ENCODE measurements at regions not wholly inside any gene's neighbourhood (a gene's known extent, or its start where the extent isn't known, plus 50 kb on each side); places are given as distances from the start of the nearest gene placed in this dataset.

DNA sequence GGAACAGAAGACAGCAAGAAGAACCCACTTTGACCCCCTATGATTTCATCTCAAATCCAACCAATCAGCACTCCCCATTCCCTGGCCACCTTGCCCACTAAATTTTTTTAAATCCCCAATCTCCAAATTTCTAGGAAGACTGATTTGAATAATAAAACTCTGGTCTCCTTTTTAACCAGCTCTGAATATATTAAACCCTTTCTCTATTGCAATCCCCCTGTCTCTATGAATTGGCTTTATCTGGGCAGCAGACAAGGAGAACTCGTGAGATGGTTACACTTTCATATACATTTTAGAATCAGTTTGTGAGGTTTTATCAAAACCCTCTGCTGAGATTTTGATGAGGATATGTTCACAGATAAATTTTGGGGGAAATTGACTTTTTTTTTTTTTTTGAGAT, 90.3 kb upstream of the TRIM24 start:
- TF ChIP-seq, protein P1, sequence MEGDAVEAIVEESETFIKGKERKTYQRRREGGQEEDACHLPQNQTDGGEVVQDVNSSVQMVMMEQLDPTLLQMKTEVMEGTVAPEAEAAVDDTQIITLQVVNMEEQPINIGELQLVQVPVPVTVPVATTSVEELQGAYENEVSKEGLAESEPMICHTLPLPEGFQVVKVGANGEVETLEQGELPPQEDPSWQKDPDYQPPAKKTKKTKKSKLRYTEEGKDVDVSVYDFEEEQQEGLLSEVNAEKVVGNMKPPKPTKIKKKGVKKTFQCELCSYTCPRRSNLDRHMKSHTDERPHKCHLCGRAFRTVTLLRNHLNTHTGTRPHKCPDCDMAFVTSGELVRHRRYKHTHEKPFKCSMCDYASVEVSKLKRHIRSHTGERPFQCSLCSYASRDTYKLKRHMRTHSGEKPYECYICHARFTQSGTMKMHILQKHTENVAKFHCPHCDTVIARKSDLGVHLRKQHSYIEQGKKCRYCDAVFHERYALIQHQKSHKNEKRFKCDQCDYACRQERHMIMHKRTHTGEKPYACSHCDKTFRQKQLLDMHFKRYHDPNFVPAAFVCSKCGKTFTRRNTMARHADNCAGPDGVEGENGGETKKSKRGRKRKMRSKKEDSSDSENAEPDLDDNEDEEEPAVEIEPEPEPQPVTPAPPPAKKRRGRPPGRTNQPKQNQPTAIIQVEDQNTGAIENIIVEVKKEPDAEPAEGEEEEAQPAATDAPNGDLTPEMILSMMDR (IDR thresholded peaks at IDR 0.05): no peak
- ATAC-seq (ENCODE audit: low FRiP score) (no peak), DNase-seq (ENCODE audit: low spot score) (no peak)

DNA sequence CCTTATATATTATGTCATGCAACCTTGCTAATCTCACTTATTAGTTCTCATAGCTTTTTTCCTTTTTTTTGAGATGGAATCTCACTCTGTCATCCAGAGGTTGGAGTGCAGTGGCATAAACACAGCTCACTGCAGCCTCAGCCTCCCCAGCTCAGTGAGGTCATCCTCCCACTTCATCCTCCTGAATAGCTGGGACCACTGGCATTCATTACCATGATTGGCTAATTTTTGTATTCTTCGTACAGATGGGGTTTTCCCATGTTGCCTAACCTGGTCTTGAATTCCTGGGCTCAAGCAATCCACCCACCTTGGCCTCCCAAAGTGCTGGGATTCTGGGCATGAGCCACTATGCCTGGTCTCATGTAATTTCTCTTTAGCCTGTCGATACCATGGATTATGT, 89.1 kb upstream of the TRIM24 start:
- ATAC-seq (ENCODE audit: low FRiP score): no peak
- TF ChIP-seq, protein P1 (IDR thresholded peaks at IDR 0.05): no peak
- no peak for DNase-seq (ENCODE audit: low spot score)

DNA sequence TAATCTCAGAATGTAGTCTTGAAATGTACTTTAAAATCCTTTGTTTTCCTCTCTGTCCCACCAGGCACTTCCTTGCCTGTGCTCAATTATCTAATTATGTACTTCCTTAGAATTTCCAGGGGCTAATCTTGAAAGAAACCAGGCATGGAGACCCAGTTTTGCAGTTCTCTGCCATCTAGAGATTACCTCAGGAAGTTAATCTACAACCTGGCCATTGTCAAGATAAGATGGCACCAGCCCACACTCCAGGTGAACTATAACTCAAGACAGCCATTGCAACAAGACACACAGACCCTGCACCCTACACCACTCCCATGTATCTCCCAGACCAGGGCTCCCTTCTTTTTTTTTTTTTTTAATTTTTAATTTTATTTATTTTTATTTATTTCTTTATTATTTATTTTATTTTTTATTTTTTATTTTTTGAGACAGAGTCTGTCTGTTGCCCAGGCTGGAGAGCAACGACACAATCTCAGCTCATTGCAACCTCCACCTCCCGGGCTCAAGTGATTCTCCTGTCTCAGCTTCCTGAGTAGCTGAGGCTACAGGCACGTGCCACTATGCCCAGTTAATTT, 85.9 kb upstream of the TRIM24 start:
- TF ChIP-seq, protein P1 (IDR thresholded peaks at IDR 0.05): no peak
- DNase-seq (ENCODE audit: low spot score) (no peak), ATAC-seq (ENCODE audit: low FRiP score) (no peak)

DNA sequence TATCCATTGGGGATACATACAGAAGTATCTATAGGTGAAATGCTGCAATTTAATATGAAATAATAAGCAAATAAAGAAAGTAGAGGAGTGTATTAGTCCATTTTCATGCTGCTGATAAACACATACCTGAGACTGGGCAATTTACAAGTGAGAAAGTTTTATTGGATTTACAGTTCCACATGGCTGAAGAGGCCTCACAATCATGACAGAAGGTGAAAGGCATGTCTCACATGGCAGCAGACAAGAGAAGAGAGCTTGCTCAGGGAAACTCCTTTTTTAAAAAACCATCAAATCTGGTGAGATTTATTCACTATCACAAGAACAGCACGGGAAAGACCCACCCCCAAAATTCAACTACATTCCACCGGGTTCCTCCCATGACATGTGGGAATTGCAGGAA, 82.8 kb upstream of the TRIM24 start:
- no peak for DNase-seq (ENCODE audit: low spot score)
- TF ChIP-seq, protein P1 (IDR thresholded peaks at IDR 0.05): no peak
- no peak for ATAC-seq (ENCODE audit: low FRiP score)

DNA sequence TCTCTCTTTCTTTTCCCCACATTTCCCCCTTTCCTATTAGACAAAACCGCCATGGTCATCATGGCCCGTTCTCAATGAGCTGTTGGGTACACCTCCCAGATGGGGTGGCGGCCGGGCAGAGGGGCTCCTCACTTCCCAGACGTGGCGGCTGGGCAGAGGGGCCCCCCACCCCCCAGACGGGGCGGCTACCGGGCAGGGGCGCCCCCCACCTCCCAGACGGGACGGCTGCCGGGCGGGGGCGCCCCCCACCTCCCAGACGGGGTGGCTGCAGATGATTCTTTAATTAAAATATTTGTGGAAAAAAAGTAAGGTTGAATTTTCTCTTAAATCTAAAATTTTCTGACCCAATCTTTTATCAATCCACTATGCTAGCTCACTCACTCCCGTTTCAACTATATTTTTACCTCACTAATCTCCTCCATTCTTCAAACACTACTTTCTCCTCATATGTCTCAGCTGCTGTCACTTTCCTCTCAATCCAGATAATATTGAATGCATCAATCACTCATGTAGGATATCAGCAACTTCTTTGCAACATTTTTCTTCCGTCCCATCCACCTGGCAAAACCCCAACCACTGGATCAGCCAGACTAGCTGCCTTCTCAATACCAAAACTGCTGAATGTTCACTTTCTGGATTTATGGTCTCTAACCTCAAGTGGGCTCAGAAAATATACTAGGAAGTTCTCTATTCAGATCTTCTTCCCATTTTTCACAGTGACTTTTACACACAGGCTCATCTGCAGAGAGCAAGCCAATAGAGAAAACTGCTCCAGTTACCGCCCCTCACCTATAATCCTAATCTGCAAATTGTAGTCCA, 81.1 kb upstream of the TRIM24 start:
- TF ChIP-seq, protein P1 (IDR thresholded peaks at IDR 0.05): no peak

DNA sequence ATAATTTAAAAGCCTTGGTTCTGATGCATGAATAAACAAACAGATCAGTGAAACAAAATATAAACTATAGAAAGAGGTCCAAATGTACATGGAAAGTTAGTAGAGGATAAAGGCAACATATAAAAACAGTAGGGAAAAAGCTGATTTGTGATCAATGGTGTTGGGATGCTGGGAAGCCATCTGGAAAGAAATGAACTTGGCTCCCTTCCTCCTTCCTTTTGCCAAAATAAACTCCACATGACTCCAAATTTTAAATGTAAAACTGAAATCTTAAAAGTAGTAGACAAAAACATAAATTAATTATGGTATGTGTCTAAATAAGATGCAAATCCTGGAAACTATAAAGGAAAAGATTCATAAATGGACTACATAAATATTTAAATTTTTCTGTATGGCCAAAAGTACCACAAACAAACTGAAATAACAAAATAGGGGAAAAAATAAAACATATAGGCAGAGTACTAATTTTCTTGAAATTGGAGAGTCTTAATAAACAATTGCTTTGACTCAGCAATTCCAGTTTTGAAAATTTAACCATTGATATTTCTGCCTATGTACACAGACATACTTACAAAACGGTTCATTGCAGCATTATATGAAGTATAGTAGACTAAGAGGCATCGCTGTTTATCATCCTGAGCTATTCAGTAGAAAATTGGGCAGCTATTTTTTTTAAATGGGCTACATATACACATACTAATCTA, 77.0 kb upstream of the TRIM24 start:
- no peak for ATAC-seq (ENCODE audit: low FRiP score)
- TF ChIP-seq, protein P1 (IDR thresholded peaks at IDR 0.05): no peak
- no peak for DNase-seq (ENCODE audit: low spot score)

More for the DNA sequence above, 81.1 kb upstream of the TRIM24 start:
- ATAC-seq (ENCODE audit: low FRiP score) (no peak), DNase-seq (ENCODE audit: low spot score) (no peak)

Data from omental fat pad (tissue), 3 donors.